K562 (cell line): ENCODE measurements at regions not wholly inside any gene's neighbourhood (a gene's known extent, or its start where the extent isn't known, plus 50 kb on each side); places are given as distances from the start of the nearest gene placed in this dataset.

Experiments
- ATAC-seq: fragments of 200-7000 bp; cut with Tn5 transposase; 3 replicates; pipeline ENCODE4 v1.9.1; 2020; ENCODE audit warnings: moderate library complexity
- BruUV-seq: library from RNA; stranded (reverse); fragments of 400-500 nt; replicated peaks from 2 replicates; lab custom pipeline; 2021; lab: Mats Ljungman, UMichigan
- CTCF ChIA-PET: fragments of 300-600 bp; formaldehyde crosslinking; extraction: SDS; loops from one replicate; lab custom pipeline; 2021; ENCODE audit warnings: low intra/inter-chr PET ratio; lab: Yijun Ruan, JAX
- POLR2A ChIA-PET: fragments of 300-600, 350-650 bp; sonication (Branson Sonifier 250); formaldehyde crosslinking; extraction: SDS; loops from one replicate; lab custom pipeline; 2021; ENCODE audit warnings: antibody characterized with exemption, inconsistent platforms; lab: Yijun Ruan, JAX
- DNase-seq, 4 experiments: peaks; one replicate each; pipeline versions ENCODE4 v3.0.0 to v3.0.0-alpha.2; 2011 to 2018; ENCODE audit warnings: low spot score in 3 of 4, mixed read lengths in 3 of 4; ENCODE audit errors: extremely low read depth in 1 of 4
- FAIRE-seq: peaks from 2 replicates; lab custom pipeline; 2011; peaks lifted over from hg19 to GRCh38; lab: Jason Lieb, UNC
- H2AFZ ChIP-seq: 2 replicates; pipeline ENCODE4 v1.6.0; 2011; ENCODE audit warnings: low read depth, low read length, control low read depth, inconsistent platforms
- H3K27ac ChIP-seq: fragments of 200-600 bp; 3 replicates; pipeline ENCODE4 v1.8.0; 2011; ENCODE audit warnings: low read depth, mild to moderate bottlenecking, control low read depth, inconsistent platforms, low read length, moderate library complexity, mixed read lengths; ENCODE audit errors: extremely low read depth
- H3K27me3 ChIP-seq, 2 experiments: fragments of 300-600 bp in 1 of 2; 2 replicates in 1 of 2; 3 replicates in 1 of 2; pipeline versions ENCODE4 v1.6.0 to v1.8.0; 2011; ENCODE audit warnings: inconsistent platforms in 2 of 2, low read length in 2 of 2, mild to moderate bottlenecking in 1 of 2, mixed read lengths in 1 of 2, moderate library complexity in 1 of 2; ENCODE audit not compliant: control insufficient read depth in 2 of 2, insufficient read depth in 2 of 2
- H3K36me3 ChIP-seq: fragments of 300-600 bp; 3 replicates; pipeline ENCODE4 v1.8.0; 2011; ENCODE audit warnings: mild to moderate bottlenecking, low read length, inconsistent platforms; ENCODE audit not compliant: control insufficient read depth, insufficient read depth
- H3K4me1 ChIP-seq, 2 experiments: fragments of 200-600 bp in 1 of 2; replicated peaks in 1 of 2; 2 replicates in 1 of 2; 3 replicates in 1 of 2; pipeline versions ENCODE4 v1.5.1 to v1.8.0; 2011; ENCODE audit warnings: inconsistent platforms in 2 of 2, low read length in 2 of 2, mild to moderate bottlenecking in 1 of 2, mixed read lengths in 1 of 2, moderate library complexity in 1 of 2; ENCODE audit not compliant: control insufficient read depth in 2 of 2, insufficient read depth in 2 of 2
- H3K4me2 ChIP-seq: 2 replicates; pipeline ENCODE4 v1.6.1; 2011; ENCODE audit warnings: low read length, control low read depth, inconsistent platforms, mixed read lengths; ENCODE audit not compliant: insufficient read depth
- H3K4me3 ChIP-seq: fragments of 200-600 bp; sonication (generic), shearing (Covaris generic); 2 replicates; pipeline ENCODE4 v1.5.1; 2016; ENCODE audit warnings: control low read depth, inconsistent platforms
- H3K79me2 ChIP-seq: fragments of 200-600 bp; 3 replicates; pipeline ENCODE4 v1.8.0; 2011; ENCODE audit warnings: low read length, inconsistent platforms; ENCODE audit not compliant: control insufficient read depth, insufficient read depth
- H3K9ac ChIP-seq, 2 experiments: 2 replicates each; pipeline versions ENCODE4 v1.6.0 to v1.6.1; 2011; ENCODE audit warnings: low read depth in 2 of 2, low read length in 2 of 2, control low read depth in 1 of 2, inconsistent platforms in 1 of 2, mild to moderate bottlenecking in 1 of 2, mixed read lengths in 1 of 2; ENCODE audit not compliant: insufficient read depth in 1 of 2
- H3K9me1 ChIP-seq: one replicate; pipeline ENCODE4 v1.6.0; 2011; ENCODE audit warnings: inconsistent platforms, mild to moderate bottlenecking, low read length, moderate library complexity; ENCODE audit not compliant: control insufficient read depth, insufficient read depth
- H3K9me3 ChIP-seq: replicated peaks from 2 replicates; pipeline ENCODE4 v1.5.1; 2011; ENCODE audit warnings: low read depth, low read length, inconsistent platforms; ENCODE audit not compliant: control insufficient read depth, insufficient read depth
- H4K20me1 ChIP-seq: replicated peaks from 2 replicates; pipeline ENCODE4 v1.6.1; 2011; ENCODE audit warnings: low read length, inconsistent platforms, mixed read lengths; ENCODE audit not compliant: control insufficient read depth, insufficient read depth
- POLR2G ChIP-seq: fragments of 200-400 bp; formaldehyde crosslinking; IDR thresholded peaks from 2 replicates; pipeline ENCODE4 v1.6.1; 2017; ENCODE audit warnings: low read depth, mild to moderate bottlenecking, antibody characterized with exemption, low read length, moderate library complexity
- PURB ChIP-seq: sonication (generic); formaldehyde crosslinking; IDR thresholded peaks from 2 replicates; pipeline ENCODE4 v1.9.0; 2021; ENCODE audit warnings: low read depth, mild to moderate bottlenecking, missing genetic modification reagents
- RBBP5 ChIP-seq: fragments of 200-600 bp; sonication (generic); IDR thresholded peaks from 2 replicates; pipeline ENCODE4 v1.6.1; 2012; ENCODE audit warnings: borderline replicate concordance, mild to moderate bottlenecking, low read length, control low read depth, inconsistent platforms; ENCODE audit not compliant: insufficient read depth, poor library complexity, severe bottlenecking
- ZKSCAN1 ChIP-seq: fragments of 150-350 bp; IDR thresholded peaks from 2 replicates; pipeline ENCODE4 v1.6.1; 2016; ENCODE audit warnings: low read depth, low read length
- ZNF707 ChIP-seq: fragments of 250-450 bp; sonication (Bioruptor Pico); conservative IDR thresholded peaks from 2 replicates; pipeline ENCODE4 v1.8.0; 2022; ENCODE audit warnings: inconsistent platforms, mild to moderate bottlenecking, moderate library complexity
- ZNF717 ChIP-seq: fragments of 250-450 bp; sonication (Bioruptor Pico); IDR thresholded peaks from 2 replicates; pipeline ENCODE4 v1.5.0; 2021
- WGBS: fragments of 100-300 bp; shearing (Covaris generic); methylation state at CpG from one replicate; pipeline ENCODE4 v1.1.6; 2016; ENCODE audit warnings: low coverage, mixed read lengths; ENCODE audit not compliant: insufficient coverage; ENCODE audit errors: missing lambda C conversion rate; 5-methylcytosine and 5-hydroxymethylcytosine counted together
- in situ Hi-C: fragments of 300-500 bp; cut with MboI; formaldehyde crosslinking; loops from 4 replicates; pipeline ENCODE4 v1.15.0; 2018; ENCODE audit warnings: inconsistent platforms, mixed read lengths
- intact Hi-C: fragments of 100-400 bp; cut with micrococcal nuclease; formaldehyde crosslinking; loops from 2 replicates; pipeline ENCODE4 v1.14.2; 2022
- TF ChIP-seq, protein P1 (sequence below): sonication (generic); formaldehyde crosslinking; IDR thresholded peaks from 2 replicates; pipeline ENCODE4 v1.4.0; 2020; ENCODE audit warnings: mild to moderate bottlenecking, missing genetic modification reagents
- TF ChIP-seq, protein P2 (sequence below): sonication (generic); formaldehyde crosslinking; IDR thresholded peaks from 2 replicates; pipeline ENCODE4 v1.9.0; 2022; ENCODE audit warnings: mild to moderate bottlenecking, missing genetic modification reagents

DNA sequence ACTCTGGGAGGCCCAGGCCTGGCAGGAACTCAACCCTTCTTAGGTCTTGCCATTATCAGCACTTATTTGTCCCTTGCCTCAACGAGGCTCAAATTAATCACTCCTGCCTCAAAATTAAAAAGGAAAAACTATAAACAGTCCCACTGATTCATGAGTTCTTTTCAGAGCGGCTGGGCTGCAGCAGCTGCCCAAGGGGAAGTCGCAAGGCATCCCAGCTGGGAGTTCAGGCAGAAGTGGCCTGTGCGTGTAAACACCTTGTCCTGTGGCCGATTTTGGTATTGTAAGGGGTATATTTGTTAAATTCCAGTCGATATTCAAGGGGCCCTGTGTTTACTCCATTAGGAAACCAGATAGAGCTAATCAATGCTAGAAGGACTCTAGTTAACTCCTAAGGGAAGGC is 213.9 kb upstream of the CADM1 start:
- no peak for ATAC-seq
- intact Hi-C loops (no loop called here), in situ Hi-C loops (no loop called here)
- TF ChIP-seq, protein P1, sequence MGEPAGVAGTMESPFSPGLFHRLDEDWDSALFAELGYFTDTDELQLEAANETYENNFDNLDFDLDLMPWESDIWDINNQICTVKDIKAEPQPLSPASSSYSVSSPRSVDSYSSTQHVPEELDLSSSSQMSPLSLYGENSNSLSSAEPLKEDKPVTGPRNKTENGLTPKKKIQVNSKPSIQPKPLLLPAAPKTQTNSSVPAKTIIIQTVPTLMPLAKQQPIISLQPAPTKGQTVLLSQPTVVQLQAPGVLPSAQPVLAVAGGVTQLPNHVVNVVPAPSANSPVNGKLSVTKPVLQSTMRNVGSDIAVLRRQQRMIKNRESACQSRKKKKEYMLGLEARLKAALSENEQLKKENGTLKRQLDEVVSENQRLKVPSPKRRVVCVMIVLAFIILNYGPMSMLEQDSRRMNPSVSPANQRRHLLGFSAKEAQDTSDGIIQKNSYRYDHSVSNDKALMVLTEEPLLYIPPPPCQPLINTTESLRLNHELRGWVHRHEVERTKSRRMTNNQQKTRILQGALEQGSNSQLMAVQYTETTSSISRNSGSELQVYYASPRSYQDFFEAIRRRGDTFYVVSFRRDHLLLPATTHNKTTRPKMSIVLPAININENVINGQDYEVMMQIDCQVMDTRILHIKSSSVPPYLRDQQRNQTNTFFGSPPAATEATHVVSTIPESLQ (CRISPR knock-in tag) = no peak
- TF ChIP-seq PURB (CRISPR knock-in tag) = no peak
- TF ChIP-seq ZKSCAN1 = no peak
- TF ChIP-seq RBBP5 = no peak
- TF ChIP-seq, protein P2, sequence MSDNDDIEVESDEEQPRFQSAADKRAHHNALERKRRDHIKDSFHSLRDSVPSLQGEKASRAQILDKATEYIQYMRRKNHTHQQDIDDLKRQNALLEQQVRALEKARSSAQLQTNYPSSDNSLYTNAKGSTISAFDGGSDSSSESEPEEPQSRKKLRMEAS = no peak
- no peak for TF ChIP-seq ZNF717 (CRISPR knock-in tag)
- no peak for TF ChIP-seq POLR2G
- no peak for TF ChIP-seq ZNF707 (CRISPR knock-in tag)
- H3K36me3 ChIP-seq = no peaks in the 10 kb centered on the region
- no peaks in the 10 kb centered on the region for H3K9me1 ChIP-seq
- peaks cover 0 to 15% of the 10 kb centered on the region in 2 experiments; a peak in 2 of 5 replicates for H3K27me3 ChIP-seq
- no TSS peak for BruUV-seq
- H3K4me3 ChIP-seq = no peak overlapping the region
- no peak for DNase-seq
- FAIRE-seq = no peak
- ChIA-PET CTCF (no interaction called here), POLR2A (interaction anchor here (0.5 kb wide), 1 partner anchor 337 kb away, joined by 4 read pairs; no protein-coding TSS in a partner anchor)
- no peaks in the 10 kb centered on the region for H3K79me2 ChIP-seq
- H3K9me3 ChIP-seq = no peaks in the 10 kb centered on the region
- no peak overlapping the region for H3K9ac ChIP-seq
- H3K4me2 ChIP-seq = no peak overlapping the region
- no peak overlapping the region for H3K27ac ChIP-seq
- 0% methylated on average over 6 of the region's 6 CpGs for WGBS
- H3K4me1 ChIP-seq = no peaks in the 10 kb centered on the region
- H2AFZ ChIP-seq = no peak overlapping the region
- H4K20me1 ChIP-seq = no peaks in the 10 kb centered on the region
